Neuronal stem cell (in vitro differentiated cells): ENCODE measurements at regions not wholly inside any gene's neighbourhood (a gene's known extent, or its start where the extent isn't known, plus 50 kb on each side); places are given as distances from the start of the nearest gene placed in this dataset.

Experiments used
- DNase-seq: peaks from one replicate; pipeline ENCODE4 v3.0.0-alpha.2; 2013; ENCODE audit warnings: low spot score
- H2AFZ ChIP-seq: one replicate; pipeline ENCODE4 v1.6.1; 2013; ENCODE audit warnings: mild to moderate bottlenecking, low read length, inconsistent platforms
- H2AK5ac ChIP-seq: 2 replicates; pipeline ENCODE4 v1.6.1; 2013; ENCODE audit warnings: low read depth, mild to moderate bottlenecking, inconsistent platforms, low read length, moderate library complexity, mixed read lengths
- H2BK120ac ChIP-seq: 2 replicates; pipeline ENCODE4 v1.6.1; 2013; ENCODE audit warnings: low read depth, mild to moderate bottlenecking, inconsistent platforms, low read length, moderate library complexity, mixed read lengths
- H2BK12ac ChIP-seq: one replicate; pipeline ENCODE4 v1.6.1; 2013; ENCODE audit warnings: low read length, inconsistent platforms
- H2BK15ac ChIP-seq: 2 replicates; pipeline ENCODE4 v1.6.1; 2013; ENCODE audit warnings: mild to moderate bottlenecking, low read length, inconsistent platforms, mixed read lengths
- H2BK5ac ChIP-seq: one replicate; pipeline ENCODE4 v1.6.1; 2013; ENCODE audit warnings: inconsistent platforms, mild to moderate bottlenecking, low read length, moderate library complexity
- H3K14ac ChIP-seq: one replicate; pipeline ENCODE4 v1.6.1; 2013; ENCODE audit warnings: low read length, inconsistent platforms
- H3K18ac ChIP-seq: 2 replicates; pipeline ENCODE4 v1.6.1; 2013; ENCODE audit warnings: low read length, inconsistent platforms
- H3K23ac ChIP-seq: 2 replicates; pipeline ENCODE4 v1.6.1; 2013; ENCODE audit warnings: low read depth, mild to moderate bottlenecking, mixed read lengths, low read length, inconsistent platforms; ENCODE audit not compliant: poor library complexity
- H3K27ac ChIP-seq: replicated peaks from 3 replicates; pipeline ENCODE4 v1.5.1; 2013; ENCODE audit warnings: low read length, inconsistent platforms
- H3K27me3 ChIP-seq, 3 experiments: 2 replicates each; pipeline ENCODE4 v1.6.1; 2013; ENCODE audit warnings: low read length in 3 of 3, mild to moderate bottlenecking in 2 of 3, inconsistent platforms in 1 of 3, low read depth in 1 of 3, mixed read lengths in 1 of 3, moderate library complexity in 1 of 3; ENCODE audit not compliant: control insufficient read depth in 3 of 3, insufficient read depth in 3 of 3
- H3K36me3 ChIP-seq, 2 donors: replicated peaks in 1 of 2; 2 replicates each; pipeline ENCODE4 v1.6.1; 2013; ENCODE audit warnings: low read length in 2 of 2; ENCODE audit not compliant: control insufficient read depth in 2 of 2, insufficient read depth in 2 of 2
- H3K4ac ChIP-seq: 2 replicates; pipeline ENCODE4 v1.6.1; 2013; ENCODE audit warnings: inconsistent platforms, mild to moderate bottlenecking, low read length, moderate library complexity
- H3K4me1 ChIP-seq, 2 donors: 1 replicate in 1 of 2; 2 replicates in 1 of 2; pipeline ENCODE4 v1.6.1; 2013; ENCODE audit warnings: low read length in 2 of 2, low read depth in 1 of 2; ENCODE audit not compliant: control insufficient read depth in 2 of 2, insufficient read depth in 1 of 2
- H3K4me2 ChIP-seq: one replicate; pipeline ENCODE4 v1.6.1; 2013; ENCODE audit warnings: mild to moderate bottlenecking, low read length, inconsistent platforms; ENCODE audit not compliant: insufficient read depth, poor library complexity, severe bottlenecking
- H3K4me3 ChIP-seq, 2 donors: 2 replicates each; pipeline ENCODE4 v1.5.1; 2013; ENCODE audit warnings: low read length in 2 of 2, mild to moderate bottlenecking in 2 of 2, inconsistent platforms in 1 of 2, moderate library complexity in 1 of 2
- H3K79me1 ChIP-seq: one replicate; pipeline ENCODE4 v1.6.1; 2013; ENCODE audit warnings: low read depth, mild to moderate bottlenecking, inconsistent platforms, low read length, moderate library complexity
- H3K9ac ChIP-seq: one replicate; pipeline ENCODE4 v1.6.1; 2013; ENCODE audit warnings: mild to moderate bottlenecking, low read depth, low read length, inconsistent platforms; ENCODE audit not compliant: poor library complexity
- H3K9me3 ChIP-seq, 2 donors: replicated peaks in 1 of 2; 2 replicates each; pipeline versions ENCODE3 to v1.6.1; 2013; ENCODE audit warnings: low read length in 2 of 2, mild to moderate bottlenecking in 2 of 2, inconsistent platforms in 1 of 2, low read depth in 1 of 2, mixed read lengths in 1 of 2, moderate library complexity in 1 of 2; ENCODE audit not compliant: control insufficient read depth in 2 of 2, insufficient read depth in 1 of 2
- H4K8ac ChIP-seq: one replicate; pipeline ENCODE4 v1.6.1; 2013; ENCODE audit warnings: low read depth, mild to moderate bottlenecking, inconsistent platforms, low read length, moderate library complexity
- H4K91ac ChIP-seq: one replicate; pipeline ENCODE4 v1.6.1; 2013; ENCODE audit warnings: low read length, low read depth, mild to moderate bottlenecking, inconsistent platforms; ENCODE audit not compliant: poor library complexity
- WGBS, 2 donors: extraction: QIAGEN DNeasy Blood & Tissue Kit; methylation state at CpG; one replicate each; pipeline ENCODE4 v1.1.7; 2013; ENCODE audit warnings: missing lambda C conversion rate in 2 of 2, mixed read lengths in 1 of 2; ENCODE audit not compliant: insufficient read length in 2 of 2, insufficient replicate concordance in 1 of 2; ENCODE audit errors: extremely low coverage in 2 of 2; 5-methylcytosine and 5-hydroxymethylcytosine counted together

GRCh38 chr7:41421056-41421455, 281.8 kb downstream of the INHBA start:
- Histone ChIP-seq H3K4me1 (no peaks in the 10 kb centered on the region), H3K18ac (no peak overlapping the region), H3K27ac (no peak overlapping the region), H3K9ac (no peak overlapping the region), H3K9me3 (no peaks in the 10 kb centered on the region), H3K4me2 (no peak overlapping the region), H2AK5ac (no peak overlapping the region), H2BK120ac (no peak overlapping the region), H3K27me3 (no peaks in the 10 kb centered on the region), H2BK5ac (no peak overlapping the region), H3K14ac (no peak overlapping the region), H3K79me1 (no peaks in the 10 kb centered on the region), H2BK12ac (no peak overlapping the region), H4K91ac (no peak overlapping the region), H3K36me3 (no peaks in the 10 kb centered on the region), H3K4ac (no peak overlapping the region), H4K8ac (no peak overlapping the region), H2AFZ (no peak overlapping the region), H3K23ac (no peak overlapping the region), H3K4me3 (no peak overlapping the region), H2BK15ac (no peak overlapping the region)
- no peak for DNase-seq
- no CpG with 5 or more reads among the region's 3 CpGs for WGBS, 2 donors

- DNase-seq: no peak
- Histone ChIP-seq H2BK5ac (no peak overlapping the region), H3K36me3 (no peaks in the 10 kb centered on the region), H3K4me2 (no peak overlapping the region), H3K23ac (no peak overlapping the region), H3K4me1 (no peaks in the 10 kb centered on the region), H4K8ac (no peak overlapping the region), H2BK120ac (no peak overlapping the region), H3K4ac (no peak overlapping the region), H3K27me3 (no peaks in the 10 kb centered on the region), H3K27ac (no peak overlapping the region), H2BK15ac (no peak overlapping the region), H4K91ac (no peak overlapping the region), H3K4me3 (no peak overlapping the region), H3K9ac (no peak overlapping the region), H2AFZ (no peak overlapping the region), H3K18ac (no peak overlapping the region), H3K79me1 (no peaks in the 10 kb centered on the region), H2AK5ac (no peak overlapping the region), H3K14ac (no peak overlapping the region), H2BK12ac (no peak overlapping the region), H3K9me3 (no peaks in the 10 kb centered on the region)
- no CpG with 5 or more reads among the region's 3 CpGs for WGBS, 2 donors
Measured at GRCh38 chr7:41420421-41420820, 282.5 kb downstream of the INHBA start.

GRCh38 chr7:41418337-41418736, 284.6 kb downstream of the INHBA start:
- no peak overlapping the region for H3K9ac ChIP-seq
- no peak overlapping the region for H3K4ac ChIP-seq
- no peak overlapping the region for H2BK12ac ChIP-seq
- H2BK15ac ChIP-seq: no peak overlapping the region
- H3K9me3 ChIP-seq: peaks cover 0 to 6% of the 10 kb centered on the region in 2 donors
- H4K8ac ChIP-seq: no peak overlapping the region
- H2BK120ac ChIP-seq: no peak overlapping the region
- H3K18ac ChIP-seq: no peak overlapping the region
- H2AFZ ChIP-seq: no peak overlapping the region
- no peaks in the 10 kb centered on the region for H3K27me3 ChIP-seq
- no peak overlapping the region for H3K14ac ChIP-seq
- H2AK5ac ChIP-seq: no peak overlapping the region
- H3K36me3 ChIP-seq: no peaks in the 10 kb centered on the region
- H4K91ac ChIP-seq: no peak overlapping the region
- H3K4me3 ChIP-seq: no peak overlapping the region
- H3K27ac ChIP-seq: no peak overlapping the region
- no peaks in the 10 kb centered on the region for H3K79me1 ChIP-seq
- no peak overlapping the region for H3K23ac ChIP-seq
- WGBS, 2 donors: no CpG with 5 or more reads among the region's 3 CpGs
- H3K4me1 ChIP-seq: no peaks in the 10 kb centered on the region
- no peak overlapping the region for H3K4me2 ChIP-seq
- H2BK5ac ChIP-seq: no peak overlapping the region
- no peak for DNase-seq

- H3K27ac ChIP-seq: no peak overlapping the region
Measured at GRCh38 chr7:41416208-41416595, 286.7 kb downstream of the INHBA start.

More at GRCh38 chr7:41416208-41416595, 286.7 kb downstream of the INHBA start:
- H2AFZ ChIP-seq: no peak overlapping the region
- H3K36me3 ChIP-seq: no peaks in the 10 kb centered on the region
- H3K9ac ChIP-seq: no peak overlapping the region
- H3K4ac ChIP-seq: no peak overlapping the region
- H3K23ac ChIP-seq: no peak overlapping the region
- no peak overlapping the region for H3K18ac ChIP-seq
- H3K27me3 ChIP-seq: no peaks in the 10 kb centered on the region
- no peaks in the 10 kb centered on the region for H3K4me1 ChIP-seq
- no peaks in the 10 kb centered on the region for H3K79me1 ChIP-seq
- no peak overlapping the region for H4K91ac ChIP-seq
- no peak overlapping the region for H2BK12ac ChIP-seq
- H2BK120ac ChIP-seq: no peak overlapping the region
- no peak overlapping the region for H3K4me2 ChIP-seq
- no peak overlapping the region for H4K8ac ChIP-seq
- peaks cover 0 to 6% of the 10 kb centered on the region in 2 donors for H3K9me3 ChIP-seq
- H2BK5ac ChIP-seq: no peak overlapping the region
- no peak for DNase-seq
- WGBS, 2 donors: no CpG with 5 or more reads among the region's 3 CpGs
- no peak overlapping the region for H2BK15ac ChIP-seq
- H2AK5ac ChIP-seq: no peak overlapping the region
- H3K14ac ChIP-seq: no peak overlapping the region
- H3K4me3 ChIP-seq: no peak overlapping the region
